Smooth muscle cell of the brain vasculature (primary cell): ENCODE measurements at regions not wholly inside any gene's neighbourhood (a gene's known extent, or its start where the extent isn't known, plus 50 kb on each side); places are given as distances from the start of the nearest gene placed in this dataset.
"Not testable (repeated sequence)": the region's sequence is repeated elsewhere in the genome, so short reads cannot be mapped to it uniquely, and the experiment has no call there.

Experiments used
- DNase-seq: peaks from one replicate; pipeline ENCODE4 v3.0.0-alpha.2; 2012; ENCODE audit warnings: low read depth, low spot score

DNA sequence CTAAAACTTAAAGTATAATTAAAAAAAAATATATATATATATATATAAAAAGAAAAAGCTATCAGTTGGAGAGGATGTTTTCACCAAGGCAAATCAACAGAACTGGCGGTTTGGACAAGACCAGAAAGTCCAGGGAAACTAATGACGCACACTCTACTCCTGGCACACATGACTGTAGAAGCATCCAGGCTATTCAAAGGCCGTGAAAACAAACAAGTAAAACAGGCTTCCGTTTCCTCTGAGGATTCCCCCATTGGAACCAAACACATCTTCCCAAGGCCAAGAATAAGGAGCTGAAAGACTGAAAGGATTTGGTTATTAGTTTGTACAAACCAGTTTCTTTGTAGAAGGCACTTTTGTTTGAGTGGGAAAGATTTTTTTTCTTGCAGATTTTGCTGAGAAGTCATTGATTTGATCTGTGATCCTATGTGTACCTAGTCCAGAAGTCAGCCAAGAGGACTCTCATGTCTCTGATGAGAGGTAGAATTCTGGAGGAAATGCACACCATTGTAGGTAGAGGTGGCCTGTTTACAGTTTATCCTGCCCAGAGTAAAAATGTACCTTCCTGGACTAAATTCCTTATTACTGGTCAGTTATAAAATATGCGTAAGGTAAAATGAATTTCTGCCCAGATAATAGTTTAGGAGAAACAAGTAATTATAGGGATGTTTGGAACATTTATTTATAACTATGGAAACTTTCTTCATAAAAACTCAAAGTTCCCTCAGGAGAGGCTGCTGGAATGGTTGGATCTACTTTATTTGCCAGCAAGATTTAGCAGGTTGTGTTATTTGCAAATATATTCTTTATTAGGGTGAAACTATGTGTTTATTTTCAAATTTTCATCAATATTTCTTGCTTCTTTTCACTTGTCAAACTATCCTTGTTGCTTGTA, 66.5 kb downstream of the DMP1 start:
- DNase-seq = no peak

DNA sequence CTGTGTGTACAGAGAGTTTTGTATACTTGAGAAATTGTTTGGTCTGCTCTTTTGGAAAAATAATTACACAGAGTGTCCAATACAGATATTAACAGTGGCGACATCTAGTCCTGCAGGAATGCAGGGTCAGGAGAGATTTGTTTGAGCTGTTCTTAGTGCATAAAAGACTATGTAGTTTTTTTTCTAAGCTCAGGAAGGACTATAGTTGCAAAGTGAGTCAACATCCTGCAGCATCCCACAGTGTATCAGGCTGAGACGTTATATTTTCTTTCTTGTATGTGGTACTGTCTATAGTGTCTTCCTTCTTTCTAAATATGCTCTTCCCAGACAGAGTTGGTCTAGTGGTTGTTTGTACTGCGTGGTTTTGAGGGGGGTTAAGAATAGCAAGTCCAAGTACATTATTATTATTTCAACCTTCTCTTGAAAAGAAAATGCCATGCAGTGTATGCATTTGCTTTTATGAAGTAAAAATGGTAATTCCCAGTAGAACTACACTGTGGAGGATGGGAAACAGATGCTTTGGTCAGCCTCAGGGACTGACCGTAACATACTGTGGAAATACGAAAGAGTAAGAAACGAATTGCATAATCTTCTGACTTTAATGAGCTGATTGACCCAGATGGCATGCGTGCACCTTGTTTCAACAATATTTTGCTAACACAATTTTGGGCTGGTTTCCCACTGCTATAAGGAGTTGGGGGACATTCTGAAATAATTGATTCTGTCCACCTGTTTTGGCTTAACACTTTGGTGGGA, 67.4 kb downstream of the DMP1 start:
- peak; percentile 51 for DNase-seq

DNA sequence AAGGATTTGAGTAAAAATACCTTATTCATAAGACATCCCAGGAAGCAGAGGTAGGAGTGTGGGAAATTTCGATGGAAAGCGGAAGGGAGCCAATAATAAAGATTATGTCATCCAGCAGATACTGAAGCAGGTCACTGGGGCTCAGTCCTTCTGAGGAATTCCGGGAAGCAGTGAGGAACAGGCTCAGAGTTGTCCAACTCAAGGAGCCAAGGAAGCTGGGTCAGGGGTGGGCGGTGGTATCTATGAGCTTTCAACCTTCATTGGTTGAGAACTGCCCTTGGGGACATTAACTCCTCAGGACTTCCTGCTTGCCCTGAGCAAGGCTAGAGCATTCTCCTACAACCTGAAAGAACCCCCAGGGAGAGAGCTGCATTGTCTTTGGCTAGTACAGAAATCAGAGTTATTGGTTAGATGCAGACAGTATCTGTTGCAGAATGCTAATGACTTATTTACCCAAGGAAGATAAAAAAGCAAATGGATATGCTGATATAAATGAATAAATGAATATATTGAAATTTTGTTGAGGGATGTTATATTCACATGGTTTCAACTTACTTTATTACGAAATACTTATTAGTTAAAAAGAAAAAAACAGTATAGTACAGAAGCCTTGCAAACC, 68.2 kb downstream of the DMP1 start:
- DNase-seq = no peak

DNA sequence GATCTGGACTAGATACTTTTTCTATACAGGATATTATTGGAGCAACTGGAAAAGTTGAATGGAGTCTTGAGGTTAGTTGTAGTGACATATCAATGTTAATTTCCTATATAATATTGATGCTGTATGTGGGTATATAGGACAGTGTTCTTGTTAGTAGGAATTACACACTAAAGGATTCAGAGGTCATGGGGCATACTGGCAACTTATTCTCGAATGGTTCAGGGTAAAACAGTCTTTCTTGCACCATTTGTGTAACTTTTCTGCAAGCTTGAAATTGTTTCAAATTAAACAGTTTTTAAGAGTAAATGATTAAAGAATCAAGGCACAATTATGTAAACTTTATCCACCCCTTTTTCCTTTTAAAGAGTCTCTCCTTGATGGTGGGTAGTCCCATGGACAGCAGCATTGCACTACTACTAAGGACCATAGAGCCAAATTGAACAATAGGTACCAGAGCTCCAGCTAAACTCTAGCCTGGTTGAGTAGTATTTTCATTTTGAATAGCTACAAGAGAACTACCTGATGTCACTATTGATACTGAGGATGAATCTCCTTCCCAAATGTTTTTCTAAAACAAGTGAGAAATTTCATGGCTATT, 70.1 kb downstream of the DMP1 start:
- DNase-seq = no peak

DNA sequence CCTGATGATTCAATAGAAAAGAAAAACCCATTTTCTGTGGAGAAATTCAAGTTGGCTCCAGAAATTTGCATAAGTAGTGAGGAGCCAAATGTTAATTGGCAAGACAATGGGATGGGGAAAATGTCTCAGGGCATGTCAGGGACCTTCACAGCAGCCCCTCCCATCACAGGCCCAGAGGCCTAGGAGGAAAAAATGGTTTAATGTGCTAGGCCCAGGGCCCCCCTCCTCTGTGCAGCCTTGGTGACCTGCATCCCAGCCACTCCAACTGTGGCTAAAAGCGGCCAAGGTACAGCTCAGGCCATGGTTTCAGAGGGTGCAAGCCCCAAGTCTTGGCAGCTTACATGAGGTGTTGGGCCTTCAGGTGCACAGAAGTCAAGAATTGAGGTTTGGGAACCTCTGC, 74.1 kb upstream of the IBSP start:
- DNase-seq = not testable (repeated sequence)

DNA sequence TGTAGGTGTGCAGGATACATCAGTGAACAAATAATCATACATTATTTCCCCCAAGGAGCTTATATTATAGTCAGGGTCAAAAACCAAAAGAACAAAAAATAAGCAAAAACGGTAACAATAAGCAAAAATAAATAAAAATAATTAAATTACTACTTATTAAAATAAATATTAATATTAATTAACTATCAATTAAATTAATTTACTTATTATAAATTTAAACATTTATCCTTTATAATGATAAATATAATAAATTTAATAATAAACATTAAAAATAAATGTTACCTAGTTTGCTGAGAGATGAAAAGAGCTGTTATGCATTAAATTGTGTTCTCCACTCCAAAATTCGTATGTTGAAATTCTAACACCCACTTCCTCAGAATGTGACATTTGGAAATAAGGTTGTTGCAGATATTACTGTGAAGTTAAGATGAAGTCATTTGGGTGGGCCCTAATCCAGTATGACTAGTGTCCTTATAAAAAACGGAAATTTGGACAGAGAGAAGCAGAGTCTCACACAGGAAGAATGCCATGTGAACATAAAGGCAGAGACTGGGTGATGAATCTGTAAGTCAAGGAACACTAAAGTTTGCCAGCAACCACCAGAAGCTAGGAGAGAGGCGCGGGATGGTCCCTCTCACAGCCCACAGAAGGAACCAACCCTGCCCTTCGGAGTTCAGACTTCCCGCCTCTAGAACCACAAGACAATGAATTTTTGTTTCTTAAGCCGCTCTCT, 67.2 kb upstream of the IBSP start:
- DNase-seq = no peak

DNA sequence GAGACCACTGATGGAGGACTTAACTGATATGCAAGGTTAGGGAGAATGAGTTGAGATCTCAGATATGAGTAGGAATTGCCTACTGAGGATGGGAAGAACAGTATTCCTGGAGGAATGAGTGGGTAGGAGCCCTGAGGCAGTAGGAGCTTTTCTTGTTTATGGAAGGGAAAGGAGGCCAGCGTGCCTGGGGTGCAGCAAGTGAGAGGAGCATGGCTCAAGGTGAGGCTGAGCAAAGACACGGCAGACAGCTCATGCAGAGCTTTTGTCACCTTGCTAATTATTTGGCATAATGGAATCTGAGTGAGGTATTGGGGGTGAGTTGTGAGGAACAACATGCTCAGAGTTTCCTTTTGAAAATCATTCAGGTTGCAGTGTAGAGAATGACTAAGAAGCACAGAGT, 65.3 kb upstream of the IBSP start:
- DNase-seq = no peak

DNA sequence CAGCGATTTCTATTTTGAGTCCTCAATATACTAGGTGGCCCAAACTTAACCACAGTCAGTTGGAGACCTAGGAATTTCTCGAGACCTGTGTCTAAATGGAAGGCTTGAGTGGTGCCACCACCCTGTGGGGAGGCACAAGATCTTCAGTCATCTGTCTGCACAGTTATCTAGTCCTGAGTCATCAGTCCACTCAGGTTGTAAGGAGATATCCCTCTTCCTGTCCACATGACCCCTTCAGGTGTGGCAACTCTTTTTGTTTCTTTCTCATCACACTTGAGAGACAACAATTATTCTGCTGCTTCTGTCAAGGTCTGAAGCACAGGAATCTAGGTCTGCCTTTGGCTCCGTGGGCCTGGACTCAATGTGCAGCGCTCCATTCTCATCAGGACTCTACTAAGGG, 64.4 kb upstream of the IBSP start:
- DNase-seq = no peak

DNA sequence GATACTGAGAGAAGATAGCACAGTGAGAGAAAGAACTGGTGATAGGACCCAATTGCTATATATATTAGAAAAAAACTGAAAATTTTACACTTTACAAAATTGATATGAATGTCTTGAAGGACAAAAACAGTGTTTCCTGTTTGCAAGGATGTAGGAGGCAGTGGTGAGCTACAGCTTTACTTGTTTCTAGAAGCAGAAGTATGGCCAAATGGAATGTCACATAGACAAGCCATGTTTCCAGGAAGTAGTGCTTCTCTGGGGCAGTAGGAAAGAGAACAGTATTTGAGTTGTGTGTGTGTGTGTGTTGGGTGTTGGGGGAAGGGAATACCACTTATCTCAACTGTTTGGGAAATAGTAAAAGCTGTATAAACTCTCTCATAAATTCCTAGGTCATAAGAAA, 60.9 kb upstream of the IBSP start:
- no peak for DNase-seq

DNA sequence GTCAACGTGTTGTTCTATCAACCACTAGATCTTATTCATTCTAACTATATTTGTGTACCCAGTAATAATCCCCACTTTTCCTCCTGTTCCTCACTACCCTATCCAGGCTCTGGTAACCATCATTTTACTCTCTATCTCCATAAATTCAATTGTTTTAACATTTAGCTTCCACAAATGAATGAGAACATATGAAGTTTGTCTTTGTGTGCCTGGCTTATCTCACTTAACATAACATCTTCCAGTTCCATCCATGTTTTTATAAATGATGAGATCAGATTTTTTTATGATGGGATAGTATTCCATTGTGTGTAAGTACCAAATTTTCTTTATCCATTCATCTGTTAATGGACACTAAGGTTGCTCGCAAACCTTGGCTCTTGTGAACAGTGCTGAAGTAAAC, 59.9 kb upstream of the IBSP start:
- no peak for DNase-seq

DNA sequence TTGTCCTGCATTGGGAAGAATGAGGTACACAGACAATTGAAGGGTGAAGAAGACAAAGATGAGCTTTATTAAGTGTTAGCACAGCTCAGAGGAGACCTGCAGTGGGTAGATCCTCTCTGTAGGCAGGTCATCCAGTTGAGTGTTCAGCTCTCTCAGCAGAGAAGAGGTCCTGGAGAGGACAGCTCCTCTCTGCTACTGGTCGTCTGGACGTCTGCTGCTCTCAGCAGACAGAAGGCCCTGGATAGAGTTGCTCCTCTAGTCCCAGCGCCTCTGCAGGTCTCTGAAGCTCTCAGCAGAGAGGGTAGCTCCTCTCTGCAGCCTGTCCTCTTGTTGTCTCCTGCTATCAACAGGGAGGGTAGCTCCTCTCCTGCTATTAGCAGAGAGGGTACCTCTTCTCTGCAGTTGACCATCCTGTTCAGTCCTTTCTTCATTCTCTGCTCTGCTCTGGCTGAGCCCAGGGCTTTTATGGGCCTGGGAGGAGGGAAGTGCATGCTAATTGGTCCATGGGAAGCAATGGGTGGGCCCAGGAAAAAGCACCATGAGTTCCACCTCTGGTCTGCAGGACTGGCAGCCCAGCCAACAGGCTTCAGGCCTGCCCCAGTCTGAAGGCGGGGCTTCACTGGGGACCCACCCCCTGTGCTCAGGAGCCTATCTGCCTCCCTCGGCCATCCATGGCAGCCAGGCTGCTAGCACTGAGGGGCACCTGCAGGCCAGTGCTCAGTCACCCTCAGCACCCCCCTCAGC, 54.1 kb upstream of the IBSP start:
- DNase-seq = no peak

DNA sequence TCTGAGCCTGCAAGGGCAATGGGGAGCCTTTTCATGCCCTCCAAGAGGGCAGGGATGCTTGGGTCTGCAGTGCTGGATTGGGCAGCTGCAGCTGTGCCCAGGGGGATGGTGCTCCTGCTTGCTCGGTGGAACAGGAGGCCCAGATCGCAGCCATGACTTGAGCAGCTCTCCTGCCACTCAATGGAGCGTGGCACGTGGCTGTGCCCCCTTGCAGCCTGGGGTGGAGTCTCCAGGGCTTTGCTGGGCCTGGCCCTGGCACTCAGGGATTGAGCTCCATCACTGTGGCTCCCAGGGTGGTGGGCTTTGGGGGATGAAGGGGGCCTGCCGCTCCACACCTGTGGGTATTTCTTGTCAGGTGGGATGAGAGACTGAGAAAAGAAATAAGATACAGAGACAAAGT, 53.4 kb upstream of the IBSP start:
- DNase-seq = no peak
